ENCODE measurements at regions not wholly inside any gene's neighbourhood (a gene's known extent, or its start where the extent isn't known, plus 50 kb on each side); places are given as distances from the start of the nearest gene placed in this dataset.

DNA sequence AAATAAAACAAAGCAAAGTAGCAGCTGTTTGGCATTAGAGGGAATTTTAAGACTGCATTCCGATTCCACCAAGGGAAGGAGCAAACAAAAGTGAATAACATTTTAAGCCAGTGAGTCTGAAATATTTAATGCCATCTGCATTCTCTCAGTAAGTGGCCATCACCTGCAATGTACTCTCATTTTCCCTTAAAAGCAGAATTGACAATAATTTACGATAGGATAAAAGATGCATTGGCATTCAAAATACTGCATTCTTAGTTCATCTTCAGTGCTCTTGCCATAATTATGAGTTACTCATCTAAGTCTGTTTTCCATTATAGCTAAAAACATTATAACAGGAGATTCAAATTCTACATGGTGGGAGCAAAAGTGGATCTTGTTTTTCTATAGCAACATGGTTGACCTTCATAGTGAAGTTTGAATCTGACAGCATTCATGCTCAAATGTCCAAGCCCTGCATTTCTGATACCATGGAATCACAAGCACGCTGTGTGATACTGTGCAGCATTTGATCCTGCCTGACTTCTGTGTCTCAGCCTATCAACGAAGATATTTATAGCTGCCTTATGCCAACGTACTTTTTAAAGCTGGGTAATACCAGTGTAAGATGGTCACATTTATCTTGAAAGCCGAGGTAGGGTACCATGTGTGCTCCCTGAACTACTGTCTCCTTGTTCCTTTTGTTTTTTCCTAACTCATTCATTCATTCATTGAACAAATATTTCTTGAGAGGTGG, 355.3 kb upstream of the IGFBP7 start:
- DNase-seq (ENCODE audit: low read depth in 2 of 2) = no peak
- H3K4me3 ChIP-seq (replicated peaks in 1 of 2; ENCODE audit: low read depth in 2 of 2, low read length in 2 of 2) = no peak overlapping the region
- no peak for TF ChIP-seq CTCF (IDR thresholded peaks at IDR 0.05; ENCODE audit: low read depth, low read length)

DNA sequence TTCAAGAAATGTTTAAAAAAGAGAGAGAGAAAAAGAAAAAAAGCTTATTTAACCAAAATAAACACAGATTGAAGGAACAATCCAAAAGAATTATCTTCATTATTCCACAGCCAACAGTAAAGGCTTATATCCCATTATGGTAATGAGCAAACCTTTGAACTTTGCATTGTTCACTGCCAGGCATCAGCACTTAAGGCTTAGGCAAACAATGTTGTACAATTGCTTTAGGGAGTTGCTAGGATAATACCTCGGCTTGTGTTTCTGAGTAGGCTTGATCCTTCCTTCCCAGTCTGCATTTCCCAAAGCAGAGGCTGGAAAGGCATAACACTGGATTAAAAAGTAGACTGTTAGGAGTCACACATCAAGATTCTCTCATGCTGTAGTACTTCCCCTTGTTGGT, 352.7 kb upstream of the IGFBP7 start:
- no peak for DNase-seq (ENCODE audit: low read depth in 2 of 2)
- TF ChIP-seq CTCF (IDR thresholded peaks at IDR 0.05; ENCODE audit: low read depth, low read length) = no peak
- no peak overlapping the region for H3K4me3 ChIP-seq (replicated peaks in 1 of 2; ENCODE audit: low read depth in 2 of 2, low read length in 2 of 2)

- no peak for TF ChIP-seq CTCF (IDR thresholded peaks at IDR 0.05; ENCODE audit: low read depth, low read length)
- DNase-seq (ENCODE audit: low read depth in 2 of 2) = no peak
- H3K4me3 ChIP-seq (replicated peaks in 1 of 2; ENCODE audit: low read depth in 2 of 2, low read length in 2 of 2) = no peak overlapping the region
Measured at GRCh38 chr4:57460967-57461366, 350.8 kb upstream of the IGFBP7 start.

DNA sequence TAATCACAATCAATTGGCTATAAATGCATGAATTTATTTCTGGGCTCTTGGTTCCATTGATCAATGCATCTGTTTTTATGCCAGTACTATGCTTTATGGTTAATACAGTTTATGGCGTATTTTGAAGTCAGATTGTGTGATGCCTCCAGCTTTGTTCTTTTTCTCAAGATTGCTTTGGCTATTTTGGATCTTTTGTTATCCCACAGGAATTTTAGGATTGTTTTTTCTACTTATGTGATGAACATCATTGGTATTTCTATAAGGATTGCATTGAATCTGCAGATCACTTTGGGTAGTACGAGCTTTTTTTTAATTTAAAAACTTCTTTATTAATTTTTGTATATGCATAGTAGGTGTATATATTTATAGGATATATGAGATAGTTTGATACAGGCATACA, 338.7 kb upstream of the IGFBP7 start:
- no peak for DNase-seq (ENCODE audit: low read depth in 2 of 2)
- H3K4me3 ChIP-seq (replicated peaks in 1 of 2; ENCODE audit: low read depth in 2 of 2, low read length in 2 of 2) = no peak overlapping the region
- TF ChIP-seq CTCF (IDR thresholded peaks at IDR 0.05; ENCODE audit: low read depth, low read length) = no peak

- no peak overlapping the region for H3K4me3 ChIP-seq (replicated peaks in 1 of 2; ENCODE audit: low read depth in 2 of 2, low read length in 2 of 2)
- DNase-seq (ENCODE audit: low read depth in 2 of 2) = no peak
- no peak for TF ChIP-seq CTCF (IDR thresholded peaks at IDR 0.05; ENCODE audit: low read depth, low read length)
Measured at GRCh38 chr4:57448452-57448851, 338.3 kb upstream of the IGFBP7 start.

- TF ChIP-seq CTCF (IDR thresholded peaks at IDR 0.05; ENCODE audit: low read depth, low read length) = no peak
- no peak overlapping the region for H3K4me3 ChIP-seq (replicated peaks in 1 of 2; ENCODE audit: low read depth in 2 of 2, low read length in 2 of 2)
- DNase-seq (ENCODE audit: low read depth in 2 of 2) = no peak
Measured at GRCh38 chr4:57446266-57446665, 336.1 kb upstream of the IGFBP7 start.

- DNase-seq (ENCODE audit: low read depth in 2 of 2) = no peak
- H3K4me3 ChIP-seq (replicated peaks in 1 of 2; ENCODE audit: low read depth in 2 of 2, low read length in 2 of 2) = no peak overlapping the region
- no peak for TF ChIP-seq CTCF (IDR thresholded peaks at IDR 0.05; ENCODE audit: low read depth, low read length)
Measured at GRCh38 chr4:57445686-57446085, 335.5 kb upstream of the IGFBP7 start.

Data from cardiac fibroblast (primary cell).